ENCODE measurements at regions not wholly inside any gene's neighbourhood (a gene's known extent, or its start where the extent isn't known, plus 50 kb on each side); places are given as distances from the start of the nearest gene placed in this dataset.
A peak's percentile ranks its signal among the peaks of the same experiment; 100 is the strongest.

DNA sequence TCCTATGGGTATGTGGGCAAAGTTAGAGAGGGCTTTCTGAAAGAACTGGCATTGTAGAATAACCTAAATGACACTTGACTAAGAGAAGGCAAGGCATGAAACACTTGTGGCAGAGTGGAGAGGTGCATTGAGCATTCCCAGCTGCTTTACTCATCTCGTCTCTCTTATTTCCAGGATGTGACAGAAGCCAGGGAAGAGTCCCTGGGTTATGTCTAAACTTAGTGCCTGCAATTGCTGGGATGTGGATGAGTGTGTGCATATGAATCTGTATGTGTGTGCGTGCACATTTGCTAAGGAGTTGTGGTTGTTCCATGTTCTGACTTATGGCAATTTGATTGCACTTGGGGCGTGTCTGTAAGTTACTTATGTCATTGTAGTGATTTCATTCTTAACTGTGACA lies 1326.5 kb upstream of the B3GALT2 start:
- no peaks in the 10 kb centered on the region for H3K27me3 ChIP-seq
- H3K4me1 ChIP-seq, result no peaks in the 10 kb centered on the region
- TF ChIP-seq POLR2A (IDR thresholded peaks at IDR 0.05), result no peak
- TF ChIP-seq, protein P1, sequence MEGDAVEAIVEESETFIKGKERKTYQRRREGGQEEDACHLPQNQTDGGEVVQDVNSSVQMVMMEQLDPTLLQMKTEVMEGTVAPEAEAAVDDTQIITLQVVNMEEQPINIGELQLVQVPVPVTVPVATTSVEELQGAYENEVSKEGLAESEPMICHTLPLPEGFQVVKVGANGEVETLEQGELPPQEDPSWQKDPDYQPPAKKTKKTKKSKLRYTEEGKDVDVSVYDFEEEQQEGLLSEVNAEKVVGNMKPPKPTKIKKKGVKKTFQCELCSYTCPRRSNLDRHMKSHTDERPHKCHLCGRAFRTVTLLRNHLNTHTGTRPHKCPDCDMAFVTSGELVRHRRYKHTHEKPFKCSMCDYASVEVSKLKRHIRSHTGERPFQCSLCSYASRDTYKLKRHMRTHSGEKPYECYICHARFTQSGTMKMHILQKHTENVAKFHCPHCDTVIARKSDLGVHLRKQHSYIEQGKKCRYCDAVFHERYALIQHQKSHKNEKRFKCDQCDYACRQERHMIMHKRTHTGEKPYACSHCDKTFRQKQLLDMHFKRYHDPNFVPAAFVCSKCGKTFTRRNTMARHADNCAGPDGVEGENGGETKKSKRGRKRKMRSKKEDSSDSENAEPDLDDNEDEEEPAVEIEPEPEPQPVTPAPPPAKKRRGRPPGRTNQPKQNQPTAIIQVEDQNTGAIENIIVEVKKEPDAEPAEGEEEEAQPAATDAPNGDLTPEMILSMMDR (IDR thresholded peaks at IDR 0.05), result no peak
- DNase-seq (no peak), ATAC-seq (peak in 2 of 4 donors; percentile 76 to 83)
- H3K9me3 ChIP-seq, result peaks cover 0 to 8% (median 0%) of the 10 kb centered on the region in 12 donors
- no peak overlapping the region for H3K27ac ChIP-seq
- H3K4me3 ChIP-seq, result no peak overlapping the region
- H3K36me3 ChIP-seq, result no peaks in the 10 kb centered on the region
- intact Hi-C loops (cut with DNase I), result no loop called here
- WGBS, 4 donors, result 41 to 53% (median 46%) methylated on average over 3 of the region's 3 CpGs

DNA sequence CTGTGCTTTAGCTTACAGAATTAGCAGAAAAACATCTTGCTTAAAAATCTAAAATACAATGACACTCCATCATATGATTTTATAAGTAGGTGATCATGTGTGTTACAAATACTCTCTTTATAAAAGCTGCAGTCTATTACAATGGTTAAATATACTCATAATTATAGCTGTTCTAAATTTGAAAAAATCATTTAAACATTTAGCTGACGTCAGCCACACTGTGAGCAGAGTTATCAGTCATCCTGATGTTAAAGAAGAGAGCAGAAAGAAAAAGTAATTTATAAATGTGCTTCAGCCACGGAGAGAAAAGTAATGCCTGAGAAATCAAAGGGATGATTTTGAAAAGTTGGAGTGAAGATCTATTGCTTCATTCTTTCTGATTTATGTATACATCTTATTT lies 1325.9 kb upstream of the B3GALT2 start:
- Histone ChIP-seq H3K4me3 (no peak overlapping the region), H3K36me3 (no peaks in the 10 kb centered on the region), H3K27ac (no peak overlapping the region), H3K9me3 (peaks cover 0 to 8% (median 0%) of the 10 kb centered on the region in 12 donors), H3K4me1 (no peaks in the 10 kb centered on the region), H3K27me3 (no peaks in the 10 kb centered on the region)
- intact Hi-C loops (cut with DNase I), result no loop called here
- WGBS, 4 donors, result 41 to 62% (median 57%) methylated on average over 2 of the region's 2 CpGs
- ATAC-seq (no peak), DNase-seq (no peak)
- TF ChIP-seq POLR2A (IDR thresholded peaks at IDR 0.05), result no peak
- TF ChIP-seq, protein P1 (IDR thresholded peaks at IDR 0.05), result no peak

DNA sequence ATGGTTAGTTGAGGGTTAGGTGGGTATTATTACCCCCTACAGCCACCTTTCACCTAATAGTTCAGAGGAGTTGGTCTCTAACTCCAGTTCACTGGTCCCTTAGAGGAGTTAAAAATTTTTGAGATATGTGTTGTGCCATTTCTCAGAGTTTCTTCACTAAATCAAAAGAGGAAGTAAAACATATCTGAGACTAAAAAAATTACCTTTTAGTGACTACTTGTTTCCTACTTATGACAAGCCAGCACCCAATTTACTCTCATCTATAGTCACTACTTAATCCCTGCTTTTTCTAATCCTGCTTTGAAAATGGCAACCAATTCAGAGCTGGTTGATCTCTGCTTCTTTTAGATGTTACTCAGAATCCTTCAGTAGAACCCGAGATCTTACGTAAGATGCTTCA lies 1316.8 kb upstream of the B3GALT2 start:
- Histone ChIP-seq H3K36me3 (no peaks in the 10 kb centered on the region), H3K27ac (no peak overlapping the region), H3K4me3 (no peak overlapping the region), H3K4me1 (no peaks in the 10 kb centered on the region), H3K9me3 (no peaks in the 10 kb centered on the region), H3K27me3 (no peaks in the 10 kb centered on the region)
- WGBS, 4 donors, result 92 to 96% (median 94%) methylated on average over 2 of the region's 2 CpGs
- DNase-seq (no peak), ATAC-seq (no peak)
- intact Hi-C loops (cut with DNase I), result no loop called here
- TF ChIP-seq, protein P1 (IDR thresholded peaks at IDR 0.05), result no peak
- TF ChIP-seq POLR2A (IDR thresholded peaks at IDR 0.05), result no peak

DNA sequence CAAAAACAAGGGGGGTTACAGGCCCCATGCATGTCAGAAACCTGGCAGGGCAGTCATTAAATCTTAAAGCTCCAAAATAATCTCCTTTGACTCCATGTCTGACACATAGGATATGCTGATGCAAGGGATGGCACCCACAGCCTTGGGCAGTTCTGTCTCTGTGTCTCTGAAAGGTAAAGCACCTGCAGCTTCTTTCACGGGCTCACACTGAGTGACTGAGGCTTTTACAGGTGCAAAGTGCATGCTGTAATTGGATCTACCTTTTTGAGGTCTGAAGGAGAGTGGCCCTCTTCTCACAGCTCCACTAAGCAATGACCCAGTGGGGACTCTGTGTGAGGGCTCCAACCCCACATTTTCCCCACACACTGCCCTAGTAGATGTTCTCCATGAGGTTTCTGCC lies 1309.0 kb upstream of the B3GALT2 start:
- Histone ChIP-seq H3K4me3 (no peak overlapping the region), H3K27me3 (no peaks in the 10 kb centered on the region), H3K9me3 (peaks cover 0 to 3% (median 0%) of the 10 kb centered on the region in 12 donors), H3K4me1 (no peaks in the 10 kb centered on the region), H3K36me3 (no peaks in the 10 kb centered on the region), H3K27ac (no peak overlapping the region)
- WGBS, 4 donors, result 77 to 91% (median 87%) methylated on average over 1 of the region's 1 CpG
- DNase-seq (no peak), ATAC-seq (no peak)
- intact Hi-C loops (cut with DNase I), result no loop called here
- no peak for TF ChIP-seq POLR2A (IDR thresholded peaks at IDR 0.05)
- TF ChIP-seq, protein P1 (IDR thresholded peaks at IDR 0.05), result no peak

Data from heart left ventricle (tissue), 16 donors.